SU-DHL-6 (cell line): ENCODE measurements at regions not wholly inside any gene's neighbourhood (a gene's known extent, or its start where the extent isn't known, plus 50 kb on each side); places are given as distances from the start of the nearest gene placed in this dataset.

Experiments
- H2AFZ ChIP-seq: fragments of 200-600 bp; sonication (generic); 2 replicates; pipeline ENCODE4 v1.6.1; 2014; ENCODE audit warnings: low read depth, mild to moderate bottlenecking, moderate library complexity, mixed read lengths, antibody characterized with exemption, low read length; ENCODE audit not compliant: severe bottlenecking
- H3F3A ChIP-seq: fragments of 200-600 bp; shearing (Covaris generic); 2 replicates; pipeline ENCODE4 v1.6.0; 2016; ENCODE audit warnings: antibody characterized with exemption, mild to moderate bottlenecking; ENCODE audit not compliant: insufficient read depth
- H3K27ac ChIP-seq: fragments of 200-600 bp; sonication (generic); 2 replicates; pipeline ENCODE4 v1.5.1; 2016; ENCODE audit warnings: low read depth, mild to moderate bottlenecking, low read length, moderate library complexity, mixed read lengths
- H3K27me3 ChIP-seq: fragments of 200-600 bp; sonication (generic), shearing (Covaris generic); 2 replicates; pipeline ENCODE4 v1.6.0; 2014; ENCODE audit warnings: mild to moderate bottlenecking, low read length
- H3K36me3 ChIP-seq: fragments of 200-600 bp; sonication (generic); 2 replicates; pipeline ENCODE4 v1.6.1; 2014; ENCODE audit warnings: mild to moderate bottlenecking, low read length, mixed read lengths
- H3K4me2 ChIP-seq: fragments of 300-600, 200-600 bp; shearing (Covaris generic), sonication (generic); 2 replicates; pipeline ENCODE4 v1.6.0; 2014; ENCODE audit warnings: low read length, low read depth, mild to moderate bottlenecking; ENCODE audit not compliant: poor library complexity, severe bottlenecking
- H3K4me3 ChIP-seq: fragments of 200-600 bp; sonication (generic); 2 replicates; pipeline ENCODE4 v1.5.1; 2014; ENCODE audit warnings: antibody characterized with exemption, low read length, mild to moderate bottlenecking, mixed read lengths; ENCODE audit not compliant: insufficient read depth, poor library complexity, severe bottlenecking
- H3K79me2 ChIP-seq: fragments of 200-600 bp; sonication (generic); 2 replicates; pipeline ENCODE4 v1.6.1; 2014; ENCODE audit warnings: mild to moderate bottlenecking, low read length, moderate library complexity; ENCODE audit not compliant: insufficient read depth
- H3K9ac ChIP-seq: fragments of 200-600 bp; sonication (generic); 2 replicates; pipeline ENCODE4 v1.7.0; 2014; ENCODE audit warnings: mild to moderate bottlenecking, low read length
- H3K9me2 ChIP-seq: fragments of 200-600 bp; sonication (generic); replicated peaks from 2 replicates; pipeline ENCODE4 v1.6.1; 2014; ENCODE audit warnings: low read length; ENCODE audit not compliant: insufficient read depth
- H3K9me3 ChIP-seq: fragments of 200-600 bp; sonication (generic); 2 replicates; pipeline ENCODE4 v1.6.1; 2014; ENCODE audit warnings: low read length, mixed read lengths; ENCODE audit not compliant: insufficient read depth
- H4K20me1 ChIP-seq: fragments of 200-600 bp; sonication (generic); 2 replicates; pipeline ENCODE4 v1.6.1; 2014; ENCODE audit warnings: low read depth, mild to moderate bottlenecking, antibody characterized with exemption, low read length, moderate library complexity, mixed read lengths
- EZH2phosphoT487 ChIP-seq: fragments of 200-600 bp; sonication (generic), shearing (Covaris generic); conservative IDR thresholded peaks from 2 replicates; pipeline ENCODE4 v1.6.1; 2018; ENCODE audit warnings: mild to moderate bottlenecking, antibody characterized with exemption, low read length, moderate library complexity, mixed read lengths
- TF ChIP-seq, protein P1 (sequence below): fragments of 200-600 bp; sonication (generic); IDR thresholded peaks from one replicate; pipeline ENCODE4 v1.5.1; 2017; ENCODE audit warnings: antibody characterized with exemption, mild to moderate bottlenecking, low read length, moderate library complexity; ENCODE audit not compliant: insufficient read depth, poor library complexity, severe bottlenecking

DNA sequence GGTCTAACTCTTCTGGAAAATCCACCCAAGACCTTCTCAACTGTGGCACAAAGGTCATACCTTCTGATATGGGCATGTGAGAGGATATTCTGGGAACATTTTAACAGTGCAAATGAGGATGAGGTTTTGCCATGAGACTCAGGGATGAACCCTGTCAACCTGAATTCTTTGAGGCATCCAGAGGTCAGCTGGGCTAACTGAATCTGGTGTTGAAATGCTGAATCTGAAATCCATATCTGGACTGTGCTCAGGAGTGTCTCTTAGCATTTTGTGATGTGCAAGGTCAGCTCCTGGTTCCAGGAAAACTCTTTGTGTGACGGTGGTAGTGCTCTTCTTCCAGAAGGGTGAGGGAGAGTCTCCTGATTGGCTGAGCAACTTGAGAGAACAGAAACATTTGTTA is 276.0 kb upstream of the SALL1 start:
- Histone ChIP-seq H3K27me3 (no peaks in the 10 kb centered on the region), H3K4me2 (no peak overlapping the region), H3K9me2 (no peaks in the 10 kb centered on the region), H3F3A (no peaks in the 10 kb centered on the region), H3K79me2 (no peaks in the 10 kb centered on the region), H3K4me3 (no peak overlapping the region), H2AFZ (no peak overlapping the region), H3K36me3 (no peaks in the 10 kb centered on the region), H3K27ac (no peak overlapping the region), H4K20me1 (no peaks in the 10 kb centered on the region), H3K9me3 (no peaks in the 10 kb centered on the region), H3K9ac (no peak overlapping the region)
- no peak for TF ChIP-seq EZH2phosphoT487
- TF ChIP-seq, protein P1, sequence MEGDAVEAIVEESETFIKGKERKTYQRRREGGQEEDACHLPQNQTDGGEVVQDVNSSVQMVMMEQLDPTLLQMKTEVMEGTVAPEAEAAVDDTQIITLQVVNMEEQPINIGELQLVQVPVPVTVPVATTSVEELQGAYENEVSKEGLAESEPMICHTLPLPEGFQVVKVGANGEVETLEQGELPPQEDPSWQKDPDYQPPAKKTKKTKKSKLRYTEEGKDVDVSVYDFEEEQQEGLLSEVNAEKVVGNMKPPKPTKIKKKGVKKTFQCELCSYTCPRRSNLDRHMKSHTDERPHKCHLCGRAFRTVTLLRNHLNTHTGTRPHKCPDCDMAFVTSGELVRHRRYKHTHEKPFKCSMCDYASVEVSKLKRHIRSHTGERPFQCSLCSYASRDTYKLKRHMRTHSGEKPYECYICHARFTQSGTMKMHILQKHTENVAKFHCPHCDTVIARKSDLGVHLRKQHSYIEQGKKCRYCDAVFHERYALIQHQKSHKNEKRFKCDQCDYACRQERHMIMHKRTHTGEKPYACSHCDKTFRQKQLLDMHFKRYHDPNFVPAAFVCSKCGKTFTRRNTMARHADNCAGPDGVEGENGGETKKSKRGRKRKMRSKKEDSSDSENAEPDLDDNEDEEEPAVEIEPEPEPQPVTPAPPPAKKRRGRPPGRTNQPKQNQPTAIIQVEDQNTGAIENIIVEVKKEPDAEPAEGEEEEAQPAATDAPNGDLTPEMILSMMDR: no peak

DNA sequence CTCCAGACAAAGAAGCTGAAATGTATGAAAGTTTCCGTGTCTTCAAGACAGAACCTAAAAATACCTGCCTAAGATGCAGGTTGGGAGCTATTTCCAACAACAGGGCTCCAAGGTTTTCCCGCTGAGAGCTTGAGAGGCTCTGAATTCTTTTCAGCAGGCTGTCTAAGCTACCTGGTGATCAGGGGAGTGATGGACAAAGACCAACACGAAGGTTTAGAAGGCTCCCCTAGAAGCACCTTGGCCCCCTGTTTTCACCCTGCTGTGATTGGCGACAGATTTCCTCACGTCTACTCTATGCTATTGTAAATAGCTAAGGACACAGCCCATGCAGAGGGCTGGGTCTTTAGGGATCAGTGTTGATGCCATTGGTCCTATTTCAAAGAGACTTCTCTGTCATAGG is 275.2 kb upstream of the SALL1 start:
- H3K4me2 ChIP-seq: no peak overlapping the region
- no peak overlapping the region for H3K4me3 ChIP-seq
- H2AFZ ChIP-seq: no peak overlapping the region
- H3F3A ChIP-seq: no peaks in the 10 kb centered on the region
- H3K36me3 ChIP-seq: no peaks in the 10 kb centered on the region
- no peak overlapping the region for H3K9ac ChIP-seq
- TF ChIP-seq, protein P1: no peak
- no peak for TF ChIP-seq EZH2phosphoT487
- H3K9me3 ChIP-seq: no peaks in the 10 kb centered on the region
- H3K27me3 ChIP-seq: no peaks in the 10 kb centered on the region
- no peaks in the 10 kb centered on the region for H3K79me2 ChIP-seq
- no peaks in the 10 kb centered on the region for H4K20me1 ChIP-seq
- no peaks in the 10 kb centered on the region for H3K9me2 ChIP-seq
- H3K27ac ChIP-seq: no peak overlapping the region

DNA sequence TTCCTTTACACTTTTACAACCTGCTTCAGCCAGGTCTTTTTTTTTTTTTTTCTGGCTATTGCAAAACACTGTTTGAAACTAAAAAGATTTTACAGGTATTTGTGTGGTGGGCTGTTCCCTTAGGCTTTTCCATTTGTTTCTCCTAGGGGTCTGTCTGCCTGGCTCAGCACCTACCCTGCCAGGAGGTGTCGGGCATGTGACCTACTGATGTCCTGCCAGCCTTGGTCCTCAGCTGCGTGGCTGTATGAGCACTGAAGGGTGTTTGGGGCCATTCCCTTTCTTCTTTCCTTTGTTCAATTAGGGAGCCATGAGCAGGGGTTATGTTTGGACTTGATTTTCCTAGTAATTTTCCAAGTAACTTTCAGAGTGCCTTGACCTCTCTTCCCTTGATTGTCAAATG is 269.2 kb upstream of the SALL1 start:
- Histone ChIP-seq H3K9ac (no peak overlapping the region), H3K36me3 (no peaks in the 10 kb centered on the region), H3K9me2 (no peaks in the 10 kb centered on the region), H3K27ac (no peak overlapping the region), H3K4me2 (no peak overlapping the region), H4K20me1 (no peaks in the 10 kb centered on the region), H3F3A (no peaks in the 10 kb centered on the region), H3K9me3 (no peaks in the 10 kb centered on the region), H3K27me3 (no peaks in the 10 kb centered on the region), H3K4me3 (no peak overlapping the region), H3K79me2 (no peaks in the 10 kb centered on the region), H2AFZ (no peak overlapping the region)
- no peak for TF ChIP-seq EZH2phosphoT487
- TF ChIP-seq, protein P1: no peak

DNA sequence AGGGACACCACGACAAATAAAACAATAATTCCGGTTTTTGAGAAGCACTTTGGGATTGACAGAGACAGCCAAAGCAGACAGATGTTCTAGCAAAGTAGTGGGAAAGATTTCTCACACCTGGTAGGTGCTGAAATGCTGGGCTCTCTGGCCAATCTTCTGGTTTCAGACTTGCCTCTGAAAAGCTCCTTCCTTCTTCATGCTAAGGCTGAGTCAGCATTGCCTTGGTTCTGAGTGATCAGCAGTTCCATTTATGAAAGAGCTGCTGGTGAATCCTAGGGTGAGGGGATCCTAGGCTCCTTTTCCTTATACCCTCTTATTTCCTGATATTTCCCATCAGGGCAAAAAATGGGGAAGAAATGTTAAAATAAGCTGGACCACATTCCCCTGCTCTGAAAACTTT is 268.7 kb upstream of the SALL1 start:
- H3K79me2 ChIP-seq: no peaks in the 10 kb centered on the region
- no peak for TF ChIP-seq EZH2phosphoT487
- TF ChIP-seq, protein P1: no peak
- H2AFZ ChIP-seq: no peak overlapping the region
- H3K36me3 ChIP-seq: no peaks in the 10 kb centered on the region
- no peaks in the 10 kb centered on the region for H4K20me1 ChIP-seq
- no peaks in the 10 kb centered on the region for H3F3A ChIP-seq
- H3K4me3 ChIP-seq: no peak overlapping the region
- no peaks in the 10 kb centered on the region for H3K27me3 ChIP-seq
- no peak overlapping the region for H3K4me2 ChIP-seq
- no peaks in the 10 kb centered on the region for H3K9me3 ChIP-seq
- no peak overlapping the region for H3K27ac ChIP-seq
- no peak overlapping the region for H3K9ac ChIP-seq
- no peaks in the 10 kb centered on the region for H3K9me2 ChIP-seq
